NCI-H524 treated with DMSO at 0.1 percent for 48 hours (cell line): ENCODE measurements at regions not wholly inside any gene's neighbourhood (a gene's known extent, or its start where the extent isn't known, plus 50 kb on each side); places are given as distances from the start of the nearest gene placed in this dataset.
"Not testable (repeated sequence)": the region's sequence is repeated elsewhere in the genome, so short reads cannot be mapped to it uniquely, and the experiment has no call there.

Experiments
- DNase-seq: peaks from one replicate; lab custom pipeline; 2025; lab: John Stamatoyannopoulos, UW

- DNase-seq: no peak
Measured at GRCh38 chr4:42284030-42284429, 113.3 kb upstream of the SHISA3 start.

GRCh38 chr4:42288876-42289275 is 108.4 kb upstream of the SHISA3 start:
- DNase-seq: not testable (repeated sequence)

DNA sequence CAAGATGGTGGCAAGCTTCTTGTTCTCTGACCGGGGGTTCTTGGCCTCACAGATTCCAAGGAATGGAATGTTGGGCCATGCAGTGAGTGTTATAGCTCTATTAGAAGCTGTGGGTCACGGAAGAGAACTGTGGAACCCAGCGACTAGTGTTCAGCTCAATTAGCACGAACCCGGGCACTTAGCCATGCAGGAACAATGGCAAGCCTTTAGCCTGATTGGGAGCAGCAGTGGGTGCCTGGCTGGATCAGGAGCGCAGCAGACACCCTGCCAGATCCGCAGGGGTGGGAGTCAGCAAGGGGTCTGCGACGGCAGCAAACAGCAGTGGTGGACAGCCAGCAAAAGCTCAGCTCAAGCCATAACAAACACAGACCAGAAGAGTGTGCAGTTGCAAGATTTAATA is 105.1 kb upstream of the SHISA3 start:
- not testable (repeated sequence) for DNase-seq

DNA sequence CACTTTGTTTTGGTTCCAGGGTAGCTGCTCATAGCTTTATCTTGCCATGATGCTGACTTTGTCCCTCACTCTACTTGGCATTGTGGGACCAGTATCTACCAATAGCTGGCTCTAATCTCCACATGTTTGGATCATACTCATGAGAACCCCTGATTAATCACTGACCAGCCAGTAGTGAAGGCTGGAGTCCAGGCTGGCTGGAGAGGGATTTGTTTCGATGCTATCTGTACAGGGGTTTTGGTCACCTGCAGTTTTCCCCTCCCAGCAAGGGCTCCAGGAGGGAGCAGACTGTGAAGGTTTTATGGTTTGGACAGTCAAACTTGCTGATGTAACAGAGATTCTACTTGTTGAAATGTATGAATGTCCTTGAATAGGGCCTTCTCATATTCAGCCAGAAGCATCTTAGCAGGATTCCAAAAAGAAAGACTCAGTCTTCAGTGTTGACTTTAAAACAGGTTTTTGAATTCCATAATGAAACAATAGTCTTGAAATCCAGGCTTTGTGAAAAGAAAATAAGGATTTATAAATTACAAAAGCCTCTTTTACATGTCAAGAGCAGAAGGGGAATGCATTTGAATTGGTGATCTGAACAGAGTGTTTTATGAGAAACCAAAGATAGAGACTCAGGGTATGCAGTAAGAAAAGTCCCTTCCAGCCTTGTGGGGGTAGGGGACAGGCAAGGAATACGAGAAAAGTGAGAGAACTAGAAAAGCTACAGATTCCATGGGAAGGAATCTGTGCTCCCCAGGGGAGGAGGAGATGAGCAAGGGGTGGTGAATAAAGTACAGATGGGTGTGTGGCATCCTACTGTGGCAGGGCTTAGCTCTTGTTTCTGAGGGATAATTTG is 103.1 kb upstream of the SHISA3 start:
- DNase-seq: no peak

GRCh38 chr4:42296196-42296595 is 101.1 kb upstream of the SHISA3 start:
- no peak for DNase-seq

DNA sequence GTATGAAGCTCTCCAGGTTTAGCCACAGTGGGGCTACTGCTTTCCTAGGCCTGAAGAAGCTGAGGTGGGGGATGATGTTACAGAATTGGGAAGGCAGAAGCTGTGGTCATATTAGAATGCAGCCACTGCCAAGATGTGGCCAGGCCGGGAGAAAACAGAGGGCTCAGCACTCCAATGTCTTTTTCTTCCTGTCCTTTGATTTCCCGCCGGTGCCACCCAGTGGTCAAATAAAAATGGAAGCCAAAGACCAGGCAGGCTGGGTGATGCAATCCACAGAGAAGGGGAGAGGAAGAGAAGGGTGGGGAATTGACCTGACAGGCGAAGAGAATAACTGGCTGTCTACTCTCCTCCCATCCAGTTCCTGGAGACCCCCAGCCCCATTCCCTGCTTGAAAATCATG is 94.9 kb upstream of the SHISA3 start:
- peak; percentile 4 for DNase-seq

DNA sequence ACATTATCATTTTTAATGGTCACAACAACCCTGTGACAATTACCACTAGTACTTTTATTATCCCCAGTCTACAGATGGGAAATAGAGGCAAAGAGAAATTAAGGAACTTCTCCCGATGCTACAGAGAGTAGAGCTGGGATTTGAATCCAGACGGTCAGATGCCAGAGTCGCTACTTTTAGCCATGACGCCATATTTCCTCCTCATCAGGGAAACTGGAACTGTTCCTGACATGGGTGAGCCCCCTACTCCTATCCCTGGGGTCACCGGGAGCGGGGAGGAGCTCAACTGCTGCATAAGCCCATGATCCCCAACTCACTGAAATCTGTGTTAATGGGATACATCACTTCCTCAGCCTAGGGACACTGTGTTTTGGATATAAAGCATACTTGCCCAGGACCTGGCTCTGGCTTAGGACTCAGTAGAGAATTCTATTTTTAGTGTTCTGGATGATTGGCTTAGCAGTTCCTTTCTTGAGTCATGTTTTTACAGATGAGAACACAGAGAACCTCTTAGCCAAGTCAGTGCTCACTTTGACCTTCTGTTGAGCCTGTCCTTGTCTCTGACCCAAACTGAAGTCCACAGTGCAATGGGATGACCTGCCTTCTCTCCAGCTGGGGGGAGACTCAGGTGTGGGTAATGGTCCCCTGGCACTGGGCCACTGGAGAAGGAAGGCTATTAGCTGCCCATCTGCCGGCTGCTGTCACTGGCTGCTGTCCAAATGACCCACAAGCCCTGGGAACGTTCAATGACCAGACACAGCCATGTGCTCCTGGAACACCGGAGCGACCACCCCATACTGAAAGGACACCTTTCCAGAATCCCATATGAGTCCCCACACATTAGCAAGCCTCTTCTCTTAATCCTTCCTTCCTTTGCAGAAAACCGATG is 90.8 kb upstream of the SHISA3 start:
- DNase-seq: peak; percentile 16

DNA sequence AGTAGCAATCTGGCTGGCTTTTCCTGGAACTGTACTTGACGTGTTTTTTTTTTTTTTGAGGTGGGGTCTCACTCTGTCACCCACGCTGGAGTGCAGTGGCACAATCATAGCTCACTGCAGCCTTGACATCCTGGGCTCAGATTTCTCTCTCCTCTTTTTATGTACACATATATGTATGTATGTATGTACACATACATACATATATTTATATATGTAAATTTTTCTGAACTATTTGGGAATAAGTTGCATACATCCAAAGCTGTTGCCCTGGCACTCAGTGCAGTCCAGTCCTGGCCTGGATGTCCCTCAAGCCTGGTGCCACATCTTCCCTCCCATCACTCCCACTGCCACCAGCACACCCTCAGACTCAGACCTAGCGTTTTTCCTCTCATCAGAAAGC is 89.0 kb upstream of the SHISA3 start:
- no peak for DNase-seq

GRCh38 chr4:42309361-42310260 is 87.7 kb upstream of the SHISA3 start:
- DNase-seq: peak; percentile 40

DNA sequence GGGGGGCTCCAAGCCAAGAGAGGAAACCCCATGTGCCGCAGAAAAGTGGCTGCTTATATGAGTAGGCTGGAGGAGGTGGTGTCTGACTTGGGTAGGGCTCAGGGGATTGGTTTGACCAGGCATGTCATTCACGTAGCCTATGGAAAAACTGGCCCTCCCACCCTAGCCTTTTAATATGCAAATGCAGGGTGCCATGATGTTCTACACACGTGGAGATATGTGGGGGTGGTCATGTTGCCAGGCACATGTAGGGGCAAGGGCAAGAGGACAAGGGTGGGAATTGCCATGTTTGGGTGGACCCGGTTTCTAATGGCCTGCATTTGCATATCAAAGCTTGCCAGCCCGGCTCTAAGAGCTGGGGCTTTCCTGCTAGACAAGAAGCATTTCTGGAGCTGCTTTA is 86.9 kb upstream of the SHISA3 start:
- no peak for DNase-seq

DNA sequence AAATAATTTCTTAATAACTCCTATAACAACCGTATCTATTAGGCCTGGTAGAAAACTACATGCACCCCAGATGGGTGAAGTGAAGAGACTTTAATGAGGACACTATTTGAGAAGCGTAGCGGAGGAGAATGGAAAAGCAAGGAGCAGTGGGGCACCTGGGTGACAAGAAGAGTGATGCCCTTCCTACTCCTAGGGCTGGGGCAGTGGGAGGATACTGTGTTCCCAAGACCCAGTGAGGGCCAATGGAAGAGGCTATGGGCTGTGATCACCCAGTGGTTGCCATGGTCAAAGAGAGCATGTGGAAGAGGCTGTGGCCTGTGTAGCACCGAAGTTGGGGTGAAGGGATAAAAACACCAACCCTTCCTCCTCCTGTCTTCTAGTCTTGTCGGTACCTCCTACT is 86.5 kb upstream of the SHISA3 start:
- DNase-seq: no peak

GRCh38 chr4:42311591-42311990 is 85.7 kb upstream of the SHISA3 start:
- DNase-seq: no peak

DNA sequence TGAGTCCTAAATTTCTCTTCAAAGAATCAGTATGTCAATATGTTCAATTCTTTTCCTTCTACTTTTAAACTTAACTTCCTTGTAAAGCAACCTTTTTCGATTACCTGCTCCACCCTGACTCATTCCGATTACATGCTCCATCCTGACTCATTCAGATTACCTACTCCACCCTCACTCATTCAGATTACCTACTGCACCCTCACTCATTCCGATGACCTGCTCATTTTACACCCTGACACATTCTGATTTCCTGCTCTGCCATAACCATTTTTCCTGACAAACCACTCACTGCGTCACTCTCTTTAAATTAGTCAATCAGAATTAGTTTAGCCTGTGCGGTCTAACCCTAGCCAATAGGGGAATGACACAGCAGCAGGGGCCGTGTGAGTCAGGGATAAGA is 83.9 kb upstream of the SHISA3 start:
- DNase-seq: not testable (repeated sequence)

DNA sequence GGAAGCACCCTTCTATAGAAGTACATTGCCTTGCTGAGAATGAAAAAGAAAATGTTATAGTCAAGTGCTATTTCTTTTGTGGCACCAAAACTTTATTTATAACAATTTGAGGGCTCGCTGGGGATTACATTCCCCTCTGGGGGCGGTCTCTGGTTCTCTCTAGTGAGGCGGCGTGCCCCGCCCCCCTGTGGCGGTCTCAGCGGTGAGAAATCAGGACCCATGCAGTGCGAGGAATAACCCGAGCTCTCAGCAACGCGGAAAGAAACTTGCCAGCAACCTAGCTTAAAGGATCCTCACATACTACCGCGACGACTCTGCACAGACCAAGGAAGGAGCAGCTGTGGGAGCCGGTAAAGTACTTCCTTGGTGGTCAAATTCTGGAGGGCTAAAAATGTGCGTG is 83.4 kb upstream of the SHISA3 start:
- no peak for DNase-seq

- no peak for DNase-seq
Measured at GRCh38 chr4:42315231-42315630, 82.1 kb upstream of the SHISA3 start.

DNA sequence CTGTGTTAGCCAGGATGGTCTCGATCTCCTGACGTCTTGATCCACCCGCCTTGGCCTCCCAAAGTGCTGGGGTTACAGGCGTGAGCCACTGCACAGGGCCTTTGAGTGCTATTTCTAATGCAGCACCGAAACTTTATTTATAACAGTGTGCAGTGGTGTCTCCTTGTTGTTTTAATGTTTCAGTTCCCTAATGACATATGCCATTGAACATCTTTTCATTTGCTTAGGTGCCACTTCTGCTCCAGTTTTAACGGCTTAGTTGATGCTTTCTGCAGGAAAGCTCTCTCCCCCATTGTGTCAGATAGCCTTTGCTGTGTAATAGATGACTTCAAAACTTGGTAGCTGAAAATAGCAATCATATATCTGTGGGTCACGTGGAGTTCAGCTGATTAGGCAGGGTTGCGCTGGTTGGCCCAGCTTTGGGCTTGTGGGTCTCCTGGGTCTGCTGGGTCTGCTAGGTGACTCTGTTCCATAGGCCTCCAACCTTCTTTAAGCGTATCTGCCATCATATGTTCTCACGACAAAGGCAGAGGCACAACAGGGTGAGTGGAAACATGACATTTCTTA is 76.4 kb upstream of the SHISA3 start:
- no peak for DNase-seq

DNA sequence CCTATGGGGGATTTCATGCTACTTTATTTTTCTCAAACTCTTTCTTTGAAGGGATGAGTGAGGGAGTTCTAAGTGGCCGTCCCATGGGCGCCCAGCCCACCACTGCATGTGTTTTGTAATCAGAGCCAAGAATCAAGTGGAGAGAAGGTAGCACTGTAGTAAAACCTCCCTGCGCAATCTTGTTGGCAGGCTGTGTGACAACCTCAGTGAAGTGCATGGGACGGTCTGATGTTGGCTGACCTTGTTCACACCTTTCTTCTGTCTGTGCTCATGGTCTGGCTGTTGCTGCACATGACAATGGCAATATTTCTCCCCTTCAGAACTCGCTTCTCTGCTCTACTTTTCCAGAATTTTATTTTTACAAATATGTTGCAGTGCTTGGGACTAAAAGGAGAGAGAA is 71.2 kb upstream of the SHISA3 start:
- no peak for DNase-seq

DNA sequence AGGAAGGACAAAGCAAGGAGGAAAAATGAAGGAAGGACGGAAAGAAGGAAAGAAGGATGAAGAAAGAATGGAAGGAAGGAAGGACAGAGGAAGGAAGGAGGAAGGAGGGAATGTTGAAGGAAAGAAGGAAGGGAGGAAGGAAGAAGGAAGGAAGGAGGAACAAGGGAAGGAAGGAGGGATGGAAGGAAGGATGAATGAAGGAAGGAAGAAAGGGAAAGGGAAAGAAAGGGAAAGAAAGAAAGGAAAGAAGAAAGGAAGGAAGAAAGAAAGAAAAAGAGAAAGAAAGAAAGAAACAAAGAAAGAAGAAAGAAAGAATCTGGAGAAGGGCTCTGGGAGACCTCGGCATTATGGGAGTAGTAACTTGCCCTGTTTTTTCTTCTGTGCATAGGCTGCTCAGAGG is 70.8 kb upstream of the SHISA3 start:
- DNase-seq: no peak

DNA sequence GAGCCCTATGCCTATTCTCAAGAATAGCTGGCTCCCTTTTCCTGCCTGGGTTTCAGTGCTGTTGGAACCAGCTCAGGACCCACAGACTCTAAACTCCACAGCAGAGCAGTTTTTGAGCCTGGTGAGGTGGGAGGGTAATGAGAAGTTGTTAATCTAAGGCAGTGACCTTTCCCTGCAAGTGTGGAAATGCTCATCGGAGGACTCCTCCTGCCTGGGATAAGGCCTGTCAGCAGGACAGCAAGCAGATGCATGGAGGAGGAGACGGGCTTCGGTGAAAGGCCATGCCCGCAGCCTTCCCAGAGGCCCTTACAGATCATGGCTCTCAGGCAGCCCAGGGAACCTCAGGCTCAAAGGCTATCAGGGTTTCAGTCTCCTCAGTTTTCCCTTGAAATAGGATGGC is 70.0 kb upstream of the SHISA3 start:
- no peak for DNase-seq

DNA sequence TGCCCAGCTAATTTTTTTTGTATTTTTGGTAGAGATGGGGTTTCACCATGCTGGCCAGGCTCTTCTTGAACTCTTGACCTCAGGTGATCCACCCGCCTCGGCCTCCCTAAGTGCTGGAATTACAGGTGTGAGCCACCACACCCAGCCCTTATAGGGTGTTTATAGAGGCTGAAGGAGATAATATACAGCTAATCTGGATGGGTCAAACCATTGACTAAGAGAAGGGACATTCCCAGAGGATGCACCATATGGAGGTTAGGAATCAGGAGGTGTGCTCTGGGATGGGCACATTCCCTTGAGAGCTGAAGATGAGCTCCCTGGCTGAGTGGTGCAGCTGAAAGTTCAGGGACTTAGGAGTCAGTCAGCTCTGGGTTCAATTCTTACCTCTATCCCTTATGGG is 68.3 kb upstream of the SHISA3 start:
- no peak for DNase-seq

DNA sequence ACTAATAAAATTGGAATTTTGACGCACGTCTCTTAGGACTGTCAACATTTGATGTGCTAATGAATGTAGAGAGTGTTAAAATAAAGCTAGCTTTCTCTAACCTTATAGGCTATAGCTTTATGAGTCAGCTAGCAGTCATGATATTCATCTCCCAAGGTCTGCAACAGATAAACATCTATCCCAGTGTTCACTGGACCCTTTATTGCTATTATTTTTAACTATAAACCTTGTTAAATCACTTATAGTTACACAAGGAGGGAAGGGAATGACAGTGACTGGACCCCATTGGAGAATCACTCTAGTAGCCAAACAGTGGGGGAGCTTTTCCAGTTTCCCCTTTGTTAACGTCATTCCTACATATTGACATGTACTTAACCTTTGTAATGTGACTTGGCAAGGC is 67.9 kb upstream of the SHISA3 start:
- DNase-seq: no peak
